ENCODE measurements at regions not wholly inside any gene's neighbourhood (a gene's known extent, or its start where the extent isn't known, plus 50 kb on each side); places are given as distances from the start of the nearest gene placed in this dataset.

GRCh38 chr3:64349551-64349950 is 124.3 kb upstream of the PRICKLE2 start (continued):
- TF ChIP-seq, protein P1, sequence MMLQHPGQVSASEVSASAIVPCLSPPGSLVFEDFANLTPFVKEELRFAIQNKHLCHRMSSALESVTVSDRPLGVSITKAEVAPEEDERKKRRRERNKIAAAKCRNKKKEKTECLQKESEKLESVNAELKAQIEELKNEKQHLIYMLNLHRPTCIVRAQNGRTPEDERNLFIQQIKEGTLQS (IDR thresholded peaks at IDR 0.05): no peak
- TF ChIP-seq EZH2phosphoT487 (IDR thresholded peaks at IDR 0.05; ENCODE audit: borderline replicate concordance) (no peak), CEBPB (IDR thresholded peaks at IDR 0.05; ENCODE audit: low read depth) (no peak), POLR2A (IDR thresholded peaks at IDR 0.05; ENCODE audit: borderline replicate concordance, extremely low read depth, insufficient read depth, insufficient read length) (no peak), EGR1 (IDR thresholded peaks at IDR 0.05; ENCODE audit: low read depth) (no peak), JUND (IDR thresholded peaks at IDR 0.05) (no peak)

GRCh38 chr3:64345371-64345770 is 120.1 kb upstream of the PRICKLE2 start:
- Histone ChIP-seq H3K4me3 (replicated peaks in 1 of 2; ENCODE audit: low read depth in 1 of 2, low read length in 2 of 2) (no peak overlapping the region), H3K79me2 (ENCODE audit: insufficient read depth, low read length) (no peaks in the 10 kb centered on the region), H2AFZ (ENCODE audit: low read depth, low read length, poor library complexity, severe bottlenecking) (no peak overlapping the region), H3K4me1 (ENCODE audit: control insufficient read depth in 1 of 2, insufficient read depth in 2 of 2, low read length in 2 of 2) (no peaks in the 10 kb centered on the region), H3K27me3 (ENCODE audit: insufficient read depth, low read length) (peaks cover 21% of the 10 kb centered on the region), H3K9me3 (ENCODE audit: control insufficient read depth in 1 of 2, insufficient read depth in 1 of 2, low read depth in 1 of 2, low read length in 2 of 2) (no peaks in the 10 kb centered on the region), H3K9me2 (ENCODE audit: insufficient read depth) (no peaks in the 10 kb centered on the region), H3K9ac (ENCODE audit: low read length) (no peak overlapping the region), H4K20me1 (ENCODE audit: insufficient read depth) (no peaks in the 10 kb centered on the region), H3K27ac (ENCODE audit: low read depth, low read length) (no peak overlapping the region), H3K36me3 (ENCODE audit: control insufficient read depth in 1 of 2, insufficient read depth in 2 of 2, low read length in 2 of 2) (no peaks in the 10 kb centered on the region), H3K4me2 (ENCODE audit: low read length) (no peak overlapping the region)
- DNase-seq (ENCODE audit: low read depth, low spot score) (no peak), ATAC-seq (no peak)
- CTCF ChIA-PET: no interaction called here
- TF ChIP-seq FOSL1 (IDR thresholded peaks at IDR 0.05; ENCODE audit: low read depth): no peak
- TF ChIP-seq CEBPB (IDR thresholded peaks at IDR 0.05; ENCODE audit: low read depth): no peak
- TF ChIP-seq POLR2A (IDR thresholded peaks at IDR 0.05; ENCODE audit: borderline replicate concordance, extremely low read depth, insufficient read depth, insufficient read length): no peak
- no peak for TF ChIP-seq EGR1 (IDR thresholded peaks at IDR 0.05; ENCODE audit: low read depth)
- TF ChIP-seq SP1 (IDR thresholded peaks at IDR 0.05; ENCODE audit: low read depth): no peak
- TF ChIP-seq SIN3A (IDR thresholded peaks at IDR 0.05; ENCODE audit: low read depth): no peak
- TF ChIP-seq, protein P2, sequence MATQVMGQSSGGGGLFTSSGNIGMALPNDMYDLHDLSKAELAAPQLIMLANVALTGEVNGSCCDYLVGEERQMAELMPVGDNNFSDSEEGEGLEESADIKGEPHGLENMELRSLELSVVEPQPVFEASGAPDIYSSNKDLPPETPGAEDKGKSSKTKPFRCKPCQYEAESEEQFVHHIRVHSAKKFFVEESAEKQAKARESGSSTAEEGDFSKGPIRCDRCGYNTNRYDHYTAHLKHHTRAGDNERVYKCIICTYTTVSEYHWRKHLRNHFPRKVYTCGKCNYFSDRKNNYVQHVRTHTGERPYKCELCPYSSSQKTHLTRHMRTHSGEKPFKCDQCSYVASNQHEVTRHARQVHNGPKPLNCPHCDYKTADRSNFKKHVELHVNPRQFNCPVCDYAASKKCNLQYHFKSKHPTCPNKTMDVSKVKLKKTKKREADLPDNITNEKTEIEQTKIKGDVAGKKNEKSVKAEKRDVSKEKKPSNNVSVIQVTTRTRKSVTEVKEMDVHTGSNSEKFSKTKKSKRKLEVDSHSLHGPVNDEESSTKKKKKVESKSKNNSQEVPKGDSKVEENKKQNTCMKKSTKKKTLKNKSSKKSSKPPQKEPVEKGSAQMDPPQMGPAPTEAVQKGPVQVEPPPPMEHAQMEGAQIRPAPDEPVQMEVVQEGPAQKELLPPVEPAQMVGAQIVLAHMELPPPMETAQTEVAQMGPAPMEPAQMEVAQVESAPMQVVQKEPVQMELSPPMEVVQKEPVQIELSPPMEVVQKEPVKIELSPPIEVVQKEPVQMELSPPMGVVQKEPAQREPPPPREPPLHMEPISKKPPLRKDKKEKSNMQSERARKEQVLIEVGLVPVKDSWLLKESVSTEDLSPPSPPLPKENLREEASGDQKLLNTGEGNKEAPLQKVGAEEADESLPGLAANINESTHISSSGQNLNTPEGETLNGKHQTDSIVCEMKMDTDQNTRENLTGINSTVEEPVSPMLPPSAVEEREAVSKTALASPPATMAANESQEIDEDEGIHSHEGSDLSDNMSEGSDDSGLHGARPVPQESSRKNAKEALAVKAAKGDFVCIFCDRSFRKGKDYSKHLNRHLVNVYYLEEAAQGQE (IDR thresholded peaks at IDR 0.05; ENCODE audit: low read depth): no peak
- TF ChIP-seq EZH2 (IDR thresholded peaks at IDR 0.05): no peak
- TF ChIP-seq, protein P3, sequence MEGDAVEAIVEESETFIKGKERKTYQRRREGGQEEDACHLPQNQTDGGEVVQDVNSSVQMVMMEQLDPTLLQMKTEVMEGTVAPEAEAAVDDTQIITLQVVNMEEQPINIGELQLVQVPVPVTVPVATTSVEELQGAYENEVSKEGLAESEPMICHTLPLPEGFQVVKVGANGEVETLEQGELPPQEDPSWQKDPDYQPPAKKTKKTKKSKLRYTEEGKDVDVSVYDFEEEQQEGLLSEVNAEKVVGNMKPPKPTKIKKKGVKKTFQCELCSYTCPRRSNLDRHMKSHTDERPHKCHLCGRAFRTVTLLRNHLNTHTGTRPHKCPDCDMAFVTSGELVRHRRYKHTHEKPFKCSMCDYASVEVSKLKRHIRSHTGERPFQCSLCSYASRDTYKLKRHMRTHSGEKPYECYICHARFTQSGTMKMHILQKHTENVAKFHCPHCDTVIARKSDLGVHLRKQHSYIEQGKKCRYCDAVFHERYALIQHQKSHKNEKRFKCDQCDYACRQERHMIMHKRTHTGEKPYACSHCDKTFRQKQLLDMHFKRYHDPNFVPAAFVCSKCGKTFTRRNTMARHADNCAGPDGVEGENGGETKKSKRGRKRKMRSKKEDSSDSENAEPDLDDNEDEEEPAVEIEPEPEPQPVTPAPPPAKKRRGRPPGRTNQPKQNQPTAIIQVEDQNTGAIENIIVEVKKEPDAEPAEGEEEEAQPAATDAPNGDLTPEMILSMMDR (IDR thresholded peaks at IDR 0.05 in 2 of 3, conservative IDR thresholded peaks at IDR 0.05 in 1 of 3; ENCODE audit: borderline replicate concordance in 1 of 3, insufficient read depth in 1 of 3, low read depth in 2 of 3, low read length in 2 of 3): no peak
- TF ChIP-seq, protein P1 (IDR thresholded peaks at IDR 0.05): no peak
- TF ChIP-seq POLR2AphosphoS5 (IDR thresholded peaks at IDR 0.05; ENCODE audit: low read depth, low read length): no peak
- no TSS peak for BruUV-seq (replicated peaks)
- intact Hi-C loops (cut with micrococcal nuclease): no loop called here
- POLR2A ChIA-PET: no interaction called here
- RAD21 ChIA-PET (ENCODE audit: low non-redundant PET in 1 of 2, low total read pairs in 2 of 2, uncharacterized antibody in 2 of 2, unreplicated experiment in 2 of 2): no interaction called here
